ENCODE measurements at regions not wholly inside any gene's neighbourhood (a gene's known extent, or its start where the extent isn't known, plus 50 kb on each side); places are given as distances from the start of the nearest gene placed in this dataset.

DNA sequence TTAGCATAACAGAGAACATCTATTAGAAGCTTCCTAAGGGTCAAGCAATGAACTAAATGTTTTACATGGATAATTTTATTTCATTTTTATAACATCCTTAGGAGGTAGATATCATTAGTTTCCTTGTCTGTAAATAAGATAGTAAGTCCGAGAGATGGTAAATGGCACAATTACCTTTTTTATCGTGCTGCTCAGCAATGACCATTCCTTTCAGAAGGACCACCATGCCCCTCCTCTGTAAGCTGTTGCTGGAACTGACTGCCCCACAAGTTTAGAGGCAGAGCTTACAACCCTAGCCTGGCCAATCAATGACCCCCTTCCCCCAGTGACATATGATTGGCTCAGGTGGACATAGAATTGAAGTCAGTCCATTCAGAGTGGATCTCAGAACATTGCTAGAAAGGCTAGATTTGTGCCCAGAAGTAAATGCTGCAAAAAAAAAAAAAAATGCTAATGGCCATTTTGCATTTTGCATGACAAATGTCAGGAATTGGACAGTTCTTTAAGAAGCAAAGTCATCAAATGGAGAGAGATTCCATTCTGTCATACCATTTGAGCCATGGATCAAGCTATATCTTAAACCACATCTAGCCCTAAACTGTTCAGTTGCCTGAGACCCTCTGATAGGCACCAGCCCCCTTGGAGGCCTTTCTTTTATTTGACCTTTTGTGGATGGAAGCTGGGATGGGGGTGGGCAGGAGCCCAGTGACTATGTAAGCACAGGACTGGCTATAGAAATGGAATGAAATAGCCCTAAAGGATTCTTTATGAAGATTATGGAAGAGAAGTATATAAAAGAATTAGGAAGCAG, 668.3 kb downstream of the UQCRFS1 start:
- Histone ChIP-seq H3K27me3 (ENCODE audit: insufficient read depth in 3 of 3, low read length in 2 of 3) (no peaks in the 10 kb centered on the region), H3K36me3 (ENCODE audit: insufficient read depth in 1 of 2, low read depth in 1 of 2) (no peaks in the 10 kb centered on the region), H3K27ac (no peak overlapping the region), H3K4me3 (no peak overlapping the region), H3K4me1 (no peaks in the 10 kb centered on the region), H3K9me3 (no peaks in the 10 kb centered on the region)
- intact Hi-C loops (cut with DNase I): no loop called here
- TF ChIP-seq, protein P1, sequence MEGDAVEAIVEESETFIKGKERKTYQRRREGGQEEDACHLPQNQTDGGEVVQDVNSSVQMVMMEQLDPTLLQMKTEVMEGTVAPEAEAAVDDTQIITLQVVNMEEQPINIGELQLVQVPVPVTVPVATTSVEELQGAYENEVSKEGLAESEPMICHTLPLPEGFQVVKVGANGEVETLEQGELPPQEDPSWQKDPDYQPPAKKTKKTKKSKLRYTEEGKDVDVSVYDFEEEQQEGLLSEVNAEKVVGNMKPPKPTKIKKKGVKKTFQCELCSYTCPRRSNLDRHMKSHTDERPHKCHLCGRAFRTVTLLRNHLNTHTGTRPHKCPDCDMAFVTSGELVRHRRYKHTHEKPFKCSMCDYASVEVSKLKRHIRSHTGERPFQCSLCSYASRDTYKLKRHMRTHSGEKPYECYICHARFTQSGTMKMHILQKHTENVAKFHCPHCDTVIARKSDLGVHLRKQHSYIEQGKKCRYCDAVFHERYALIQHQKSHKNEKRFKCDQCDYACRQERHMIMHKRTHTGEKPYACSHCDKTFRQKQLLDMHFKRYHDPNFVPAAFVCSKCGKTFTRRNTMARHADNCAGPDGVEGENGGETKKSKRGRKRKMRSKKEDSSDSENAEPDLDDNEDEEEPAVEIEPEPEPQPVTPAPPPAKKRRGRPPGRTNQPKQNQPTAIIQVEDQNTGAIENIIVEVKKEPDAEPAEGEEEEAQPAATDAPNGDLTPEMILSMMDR (IDR thresholded peaks at IDR 0.05): no peak
- 94 to 100% (median 96%) methylated on average over 2 of the region's 2 CpGs for WGBS, 3 donors
- ATAC-seq (no peak), DNase-seq (no peak)

DNA sequence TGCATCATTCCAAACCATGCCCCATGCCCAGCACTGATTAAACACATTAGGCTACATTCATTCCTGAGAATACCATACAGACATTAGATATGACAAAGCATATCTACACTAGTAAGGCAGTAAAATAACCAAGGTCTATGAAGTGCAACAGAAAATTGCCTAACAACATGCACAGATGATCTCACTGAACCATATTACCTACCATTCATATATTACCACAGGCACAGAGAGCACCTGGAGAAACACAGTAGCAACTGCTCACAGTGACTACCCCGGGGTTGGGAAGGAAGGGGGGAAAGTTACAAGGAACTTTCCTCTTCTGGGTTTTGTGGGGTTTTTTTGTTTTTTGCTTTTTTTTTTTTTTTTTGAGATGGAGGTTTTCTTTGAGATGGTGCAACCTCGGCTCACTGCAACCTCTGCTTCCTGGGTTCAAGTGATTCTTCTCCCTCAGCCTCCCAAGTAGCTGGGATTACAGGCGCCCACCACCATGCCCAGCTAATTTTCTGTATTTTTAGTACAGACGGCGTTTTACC, 669.6 kb downstream of the UQCRFS1 start:
- no peak overlapping the region for H3K27ac ChIP-seq
- no peaks in the 10 kb centered on the region for H3K36me3 ChIP-seq (ENCODE audit: insufficient read depth in 1 of 2, low read depth in 1 of 2)
- TF ChIP-seq, protein P1 (IDR thresholded peaks at IDR 0.05): no peak
- H3K4me1 ChIP-seq: no peaks in the 10 kb centered on the region
- ATAC-seq (no peak), DNase-seq (no peak)
- WGBS, 3 donors: 71 to 82% (median 74%) methylated on average over 5 of the region's 5 CpGs
- no peaks in the 10 kb centered on the region for H3K27me3 ChIP-seq (ENCODE audit: insufficient read depth in 3 of 3, low read length in 2 of 3)
- H3K4me3 ChIP-seq: no peak overlapping the region
- H3K9me3 ChIP-seq: no peaks in the 10 kb centered on the region
- intact Hi-C loops (cut with DNase I): no loop called here

DNA sequence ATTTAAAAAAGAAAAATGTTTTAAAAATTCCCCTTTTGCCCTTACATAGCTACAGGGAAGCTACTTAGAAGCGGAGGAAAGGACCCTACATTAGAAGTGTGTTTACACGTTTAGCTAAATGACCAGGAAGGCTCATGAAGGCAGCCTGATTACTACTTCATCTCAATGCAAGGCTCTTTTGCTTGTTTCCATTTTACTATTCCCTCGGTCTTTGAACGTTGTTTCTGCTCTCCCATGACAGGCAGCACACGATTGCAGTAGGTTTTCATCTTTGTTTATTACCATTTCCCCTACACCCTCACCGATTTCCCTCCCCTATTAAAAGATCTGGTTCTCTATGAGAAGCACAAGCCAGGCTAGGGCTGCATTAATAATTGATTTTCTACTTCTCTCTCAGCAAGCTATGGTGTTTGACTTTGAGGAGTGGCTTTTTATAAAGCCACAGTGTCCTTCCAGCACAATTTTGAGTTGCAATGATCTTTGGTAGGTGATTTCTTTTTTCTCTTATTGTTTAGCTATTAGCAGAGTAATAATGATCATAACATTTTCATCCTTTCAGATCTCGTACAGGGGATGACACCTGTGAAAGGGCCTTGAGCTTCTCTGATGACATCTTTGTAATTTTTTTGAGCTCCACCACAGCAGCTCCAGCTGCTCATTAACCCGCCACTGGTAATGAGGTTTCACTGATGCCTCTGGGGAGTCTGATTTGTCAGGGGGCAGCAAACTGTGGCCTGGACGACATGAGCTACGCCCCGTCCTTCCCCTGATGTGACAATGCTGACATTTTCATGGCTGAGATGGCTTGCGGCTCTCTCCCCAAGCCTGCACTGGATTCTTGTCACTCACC, 670.3 kb downstream of the UQCRFS1 start:
- intact Hi-C loops (cut with DNase I): no loop called here
- no peaks in the 10 kb centered on the region for H3K4me1 ChIP-seq
- H3K36me3 ChIP-seq (ENCODE audit: insufficient read depth in 1 of 2, low read depth in 1 of 2): no peaks in the 10 kb centered on the region
- H3K27ac ChIP-seq: no peak overlapping the region
- H3K27me3 ChIP-seq (ENCODE audit: insufficient read depth in 3 of 3, low read length in 2 of 3): no peaks in the 10 kb centered on the region
- H3K4me3 ChIP-seq: no peak overlapping the region
- H3K9me3 ChIP-seq: peaks cover 2% of the 10 kb centered on the region
- ATAC-seq: no peak
- no peak for DNase-seq
- 51 to 59% (median 58%) methylated on average over 12 of the region's 12 CpGs for WGBS, 3 donors
- TF ChIP-seq, protein P1 (IDR thresholded peaks at IDR 0.05): no peak

DNA sequence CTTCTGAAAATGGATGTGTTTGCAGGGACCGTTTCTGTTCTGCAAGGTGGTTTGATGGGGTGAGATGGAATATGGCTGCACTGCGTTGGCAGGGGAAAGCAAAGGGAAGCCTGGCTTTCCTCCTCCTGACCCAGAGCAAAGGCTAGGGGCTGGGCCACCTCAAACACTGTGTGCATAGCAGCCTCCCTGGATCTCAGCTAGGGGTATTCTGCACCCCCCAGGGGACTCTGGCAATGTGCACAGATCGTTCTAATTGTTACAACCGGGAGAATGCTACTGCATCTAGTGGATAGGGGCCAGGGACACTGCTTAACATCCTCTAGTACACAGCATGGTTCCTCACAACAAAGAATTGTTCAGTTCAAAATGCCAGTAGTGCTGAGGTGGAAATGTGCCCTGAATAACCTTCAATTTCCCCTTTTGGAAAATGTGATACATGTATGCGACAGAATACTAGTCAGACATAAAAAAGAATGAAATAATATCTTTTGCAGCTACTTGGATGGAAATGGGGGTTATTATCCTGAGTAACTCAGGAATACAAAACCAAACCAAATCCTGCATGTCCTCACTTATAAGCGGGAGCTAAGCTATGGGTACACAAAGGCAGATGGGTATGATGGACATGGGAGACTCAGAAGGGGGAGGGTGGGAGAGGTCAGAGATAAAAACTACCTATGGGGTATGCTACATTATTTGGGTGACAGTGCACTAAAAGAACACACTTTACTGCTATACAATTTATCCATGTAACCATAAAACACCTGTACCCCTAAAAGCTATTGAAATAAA, 671.2 kb downstream of the UQCRFS1 start:
- Histone ChIP-seq H3K36me3 (ENCODE audit: insufficient read depth in 1 of 2, low read depth in 1 of 2) (no peaks in the 10 kb centered on the region), H3K4me1 (no peaks in the 10 kb centered on the region), H3K9me3 (peaks cover 7% of the 10 kb centered on the region), H3K27me3 (ENCODE audit: insufficient read depth in 3 of 3, low read length in 2 of 3) (no peaks in the 10 kb centered on the region), H3K27ac (no peak overlapping the region), H3K4me3 (no peak overlapping the region)
- DNase-seq: no peak
- WGBS, 3 donors: 61 to 70% (median 65%) methylated on average over 6 of the region's 6 CpGs
- TF ChIP-seq, protein P1 (IDR thresholded peaks at IDR 0.05): no peak
- intact Hi-C loops (cut with DNase I): no loop called here
- ATAC-seq: no peak

Measured in psoas muscle (tissue), 7 donors.